ENCODE measurements at regions not wholly inside any gene's neighbourhood (a gene's known extent, or its start where the extent isn't known, plus 50 kb on each side); places are given as distances from the start of the nearest gene placed in this dataset.

DNA sequence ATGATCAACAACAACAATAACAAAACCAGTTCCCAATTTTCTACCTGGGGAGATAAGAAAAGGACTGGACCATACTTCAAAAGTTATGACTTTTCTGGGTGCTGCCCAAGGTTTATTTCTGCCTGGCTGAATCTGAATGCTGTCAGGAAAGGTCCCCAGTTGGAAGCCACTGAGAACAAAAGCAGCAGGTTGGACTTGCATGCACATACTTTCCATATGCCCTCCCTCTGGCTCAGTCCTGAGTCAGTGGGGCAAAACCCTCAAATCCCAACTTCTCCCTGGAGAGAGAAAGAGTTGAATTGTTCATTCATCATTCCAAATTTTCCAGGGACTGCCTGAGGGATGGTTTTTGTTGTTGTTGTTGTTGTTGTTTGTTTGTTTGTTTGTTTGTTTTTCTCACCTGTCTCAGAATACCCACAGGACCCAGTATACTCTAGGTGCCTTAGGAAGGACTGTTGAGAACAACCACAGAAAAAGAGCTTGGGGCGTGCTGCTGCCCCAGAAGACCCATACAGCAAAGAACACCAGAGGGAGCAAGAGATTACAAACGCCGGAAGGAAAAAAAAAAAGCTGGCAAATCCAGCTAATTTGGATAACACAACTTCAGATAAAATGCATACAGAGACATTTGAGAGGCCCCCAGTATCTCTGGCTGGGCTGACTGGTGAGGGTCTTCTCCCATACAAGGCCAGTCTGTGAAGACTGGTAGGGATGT is 138.9 kb upstream of the INPP4B start:
- TF ChIP-seq, protein P1, sequence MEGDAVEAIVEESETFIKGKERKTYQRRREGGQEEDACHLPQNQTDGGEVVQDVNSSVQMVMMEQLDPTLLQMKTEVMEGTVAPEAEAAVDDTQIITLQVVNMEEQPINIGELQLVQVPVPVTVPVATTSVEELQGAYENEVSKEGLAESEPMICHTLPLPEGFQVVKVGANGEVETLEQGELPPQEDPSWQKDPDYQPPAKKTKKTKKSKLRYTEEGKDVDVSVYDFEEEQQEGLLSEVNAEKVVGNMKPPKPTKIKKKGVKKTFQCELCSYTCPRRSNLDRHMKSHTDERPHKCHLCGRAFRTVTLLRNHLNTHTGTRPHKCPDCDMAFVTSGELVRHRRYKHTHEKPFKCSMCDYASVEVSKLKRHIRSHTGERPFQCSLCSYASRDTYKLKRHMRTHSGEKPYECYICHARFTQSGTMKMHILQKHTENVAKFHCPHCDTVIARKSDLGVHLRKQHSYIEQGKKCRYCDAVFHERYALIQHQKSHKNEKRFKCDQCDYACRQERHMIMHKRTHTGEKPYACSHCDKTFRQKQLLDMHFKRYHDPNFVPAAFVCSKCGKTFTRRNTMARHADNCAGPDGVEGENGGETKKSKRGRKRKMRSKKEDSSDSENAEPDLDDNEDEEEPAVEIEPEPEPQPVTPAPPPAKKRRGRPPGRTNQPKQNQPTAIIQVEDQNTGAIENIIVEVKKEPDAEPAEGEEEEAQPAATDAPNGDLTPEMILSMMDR (conservative IDR thresholded peaks at IDR 0.05), result peak; percentile 62
- TF ChIP-seq ZFX (IDR thresholded peaks at IDR 0.05), result no peak
